OCI-M2 (cell line): ENCODE measurements at regions not wholly inside any gene's neighbourhood (a gene's known extent, or its start where the extent isn't known, plus 50 kb on each side); places are given as distances from the start of the nearest gene placed in this dataset.
"Not testable (repeated sequence)": the region's sequence is repeated elsewhere in the genome, so short reads cannot be mapped to it uniquely, and the experiment has no call there.

Experiments used
- DNase-seq: peaks from one replicate; lab custom pipeline; 2025; ENCODE audit not compliant: unreplicated experiment; lab: John Stamatoyannopoulos, UW

DNA sequence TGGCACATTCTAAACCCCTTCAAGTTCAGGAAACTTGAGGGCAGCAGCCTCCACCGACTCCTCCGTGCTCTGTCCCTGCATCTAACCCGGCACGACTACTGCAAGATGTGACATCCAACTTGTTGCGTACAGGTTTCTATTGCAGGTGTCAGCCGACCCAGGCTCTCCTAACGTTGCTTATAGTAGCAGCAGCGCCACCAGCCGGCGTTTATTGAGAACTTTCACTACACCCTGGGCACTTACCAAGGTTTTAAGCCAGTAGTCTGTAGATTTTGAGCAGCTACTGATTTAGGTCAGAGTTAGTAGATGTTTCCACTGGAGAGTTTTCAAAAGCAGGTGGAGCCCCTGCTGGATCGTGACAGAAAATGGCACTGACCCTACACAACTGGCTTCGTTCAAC lies 162.2 kb upstream of the PRKX start:
- DNase-seq: not testable (repeated sequence)

GRCh38 chrX:3872226-3872879 lies 158.9 kb upstream of the PRKX start:
- DNase-seq: not testable (repeated sequence)

GRCh38 chrX:3867067-3867831 lies 153.8 kb upstream of the PRKX start:
- not testable (repeated sequence) for DNase-seq

- DNase-seq: not testable (repeated sequence)
Observed at GRCh38 chrX:3858332-3858731, 144.9 kb upstream of the PRKX start.

DNA sequence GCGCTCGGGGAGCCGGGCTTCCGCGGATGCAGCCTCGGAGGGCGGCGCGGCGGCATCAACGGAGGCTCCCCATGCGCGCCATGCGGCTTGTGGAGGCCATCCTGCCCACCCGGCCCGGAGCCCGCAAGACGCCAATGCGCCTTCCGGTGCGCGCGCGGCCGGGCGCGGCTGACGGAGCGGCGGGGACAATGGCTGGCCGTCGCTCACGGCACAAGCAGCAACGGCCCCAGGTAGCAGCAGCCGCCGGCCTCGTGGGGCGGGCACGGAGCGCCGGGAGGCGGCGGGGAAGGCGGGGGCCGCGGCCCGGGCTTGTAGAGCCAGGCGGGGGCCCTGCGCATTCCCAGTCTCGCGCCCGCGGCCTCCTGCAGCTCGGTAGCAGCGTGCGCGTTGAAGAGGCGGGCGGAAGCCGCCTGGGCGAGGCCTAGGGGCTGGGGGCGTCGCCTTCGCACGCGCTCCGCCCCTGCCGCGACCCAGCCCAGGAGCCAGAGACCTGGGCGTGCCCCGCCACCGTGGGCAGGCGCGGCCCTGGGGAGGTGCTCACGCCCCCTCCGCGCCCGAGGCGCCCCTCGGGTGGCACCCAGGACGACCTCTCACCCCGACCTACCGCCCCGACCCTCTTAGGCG lies 130.2 kb upstream of the PRKX start:
- DNase-seq: not testable (repeated sequence)

GRCh38 chrX:3842822-3843521 lies 129.5 kb upstream of the PRKX start:
- DNase-seq: not testable (repeated sequence)

DNA sequence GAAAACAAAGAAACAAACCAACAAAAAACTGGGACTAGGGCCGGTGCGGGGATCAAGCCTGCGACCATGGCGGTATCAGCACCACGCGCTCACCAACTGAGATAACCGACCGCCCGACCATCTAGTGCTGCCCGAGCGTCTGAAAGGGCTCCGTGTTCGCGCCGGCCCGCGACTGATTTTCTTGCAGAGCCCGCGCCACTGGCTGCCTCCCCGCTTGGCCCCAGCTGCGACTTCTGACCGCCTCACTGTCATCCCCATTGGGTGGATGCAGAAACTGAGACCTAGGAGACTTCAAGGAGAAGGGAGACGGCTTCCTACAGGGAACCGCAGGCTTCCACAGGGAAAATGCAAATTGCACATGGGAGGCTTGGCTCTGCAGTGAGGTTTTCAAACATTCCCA lies 125.3 kb upstream of the PRKX start:
- not testable (repeated sequence) for DNase-seq

DNA sequence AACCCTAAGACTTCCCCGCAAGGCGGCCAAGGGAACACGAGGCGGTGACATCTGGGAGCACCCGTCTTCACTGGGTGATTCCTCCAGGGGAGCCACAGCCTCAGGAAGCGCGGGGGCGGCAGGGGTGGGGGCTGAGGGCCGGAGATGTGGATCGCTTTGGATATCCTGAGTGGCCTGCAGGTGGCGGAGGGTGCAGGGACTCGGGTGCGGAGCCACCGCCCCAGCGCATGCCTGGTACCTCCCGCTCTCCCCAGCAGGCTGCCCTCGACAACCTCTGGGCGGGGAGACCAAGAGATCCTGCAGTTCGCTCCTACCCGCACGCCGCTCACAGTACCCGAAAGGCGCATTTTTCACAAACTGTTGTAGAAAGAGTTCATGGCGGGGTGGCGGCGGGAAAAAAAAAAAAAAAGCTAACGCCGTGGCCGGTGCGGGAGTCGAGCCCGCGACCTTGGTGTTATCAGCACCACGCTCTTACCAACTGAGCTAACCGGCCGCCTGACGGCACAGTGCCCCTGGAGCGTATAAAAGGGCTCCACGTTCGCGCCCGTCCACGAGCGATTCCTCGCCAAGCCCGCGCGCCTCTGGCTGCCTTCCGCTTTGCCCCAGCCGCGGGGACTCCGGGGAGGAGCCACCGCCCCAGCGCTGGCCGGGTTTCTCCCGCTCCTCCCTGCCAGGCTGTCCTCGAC lies 124.7 kb upstream of the PRKX start:
- DNase-seq: not testable (repeated sequence)

DNA sequence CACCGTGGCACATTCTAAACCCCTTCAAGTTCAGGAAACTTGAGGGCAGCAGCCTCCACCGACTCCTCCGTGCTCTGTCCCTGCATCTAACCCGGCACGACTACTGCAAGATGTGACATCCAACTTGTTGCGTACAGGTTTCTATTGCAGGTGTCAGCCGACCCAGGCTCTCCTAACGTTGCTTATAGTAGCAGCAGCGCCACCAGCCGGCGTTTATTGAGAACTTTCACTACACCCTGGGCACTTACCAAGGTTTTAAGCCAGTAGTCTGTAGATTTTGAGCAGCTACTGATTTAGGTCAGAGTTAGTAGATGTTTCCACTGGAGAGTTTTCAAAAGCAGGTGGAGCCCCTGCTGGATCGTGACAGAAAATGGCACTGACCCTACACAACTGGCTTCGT lies 123.8 kb upstream of the PRKX start:
- DNase-seq: not testable (repeated sequence)

DNA sequence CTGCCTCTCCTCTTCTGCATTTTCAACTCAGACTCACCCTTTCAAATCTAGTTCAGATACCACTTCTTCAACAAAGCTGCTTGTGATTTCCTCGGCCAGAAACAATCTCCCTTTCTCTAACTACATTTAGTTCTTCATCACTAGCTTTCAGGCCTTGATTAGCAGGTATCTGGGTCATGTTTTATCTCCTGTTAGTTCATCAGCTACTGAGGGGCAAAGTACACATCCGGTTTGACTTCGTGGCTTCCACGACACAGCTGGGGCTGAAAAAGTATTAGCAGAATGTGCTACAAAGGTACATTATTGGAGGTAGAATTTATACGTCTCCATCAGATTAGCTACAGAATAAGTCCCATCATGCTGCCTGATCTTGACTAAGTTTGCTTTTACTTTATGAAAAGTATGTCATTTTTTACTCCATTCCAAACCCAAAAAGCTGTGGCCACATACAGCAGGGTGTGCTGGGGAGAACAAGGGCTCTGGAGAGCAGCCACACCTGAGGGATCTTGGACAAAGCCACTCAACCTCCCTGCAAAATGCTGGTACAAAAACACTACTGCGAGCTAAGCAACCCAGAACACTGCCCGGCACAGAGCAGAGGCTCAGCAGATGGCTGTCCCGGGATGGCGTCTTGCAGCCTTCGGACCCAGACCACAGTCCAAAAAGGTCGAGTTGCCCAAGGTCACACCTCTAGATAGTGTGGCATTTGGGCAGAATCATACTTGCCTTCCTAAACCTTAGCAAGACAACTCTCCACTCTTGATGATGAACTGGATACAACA lies 120.5 kb upstream of the PRKX start:
- not testable (repeated sequence) for DNase-seq

GRCh38 chrX:3830020-3830419 lies 116.6 kb upstream of the PRKX start:
- DNase-seq: not testable (repeated sequence)

- not testable (repeated sequence) for DNase-seq
Observed at GRCh38 chrX:3829041-3829531, 115.6 kb upstream of the PRKX start.

GRCh38 chrX:3828378-3829040 lies 115.1 kb upstream of the PRKX start:
- DNase-seq: not testable (repeated sequence)

DNA sequence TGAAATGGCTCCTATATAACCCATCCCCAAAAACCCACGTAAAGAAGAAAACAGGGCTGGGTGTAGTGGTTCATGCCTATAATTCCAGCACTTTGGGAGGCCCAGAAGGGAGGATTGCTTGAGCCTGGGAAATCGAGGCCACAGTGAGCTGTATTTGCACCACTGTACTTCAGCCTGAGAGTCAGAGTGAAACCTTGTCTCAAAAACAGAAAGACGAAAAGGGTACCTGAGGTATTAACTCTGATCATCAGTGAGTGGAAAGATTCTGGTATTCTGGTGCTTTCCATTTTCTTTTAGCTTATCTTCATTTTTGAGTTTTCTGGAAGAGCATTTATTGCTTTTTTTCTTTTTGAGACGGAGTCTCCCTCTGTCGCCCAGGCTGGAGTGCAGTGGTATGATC lies 110.6 kb upstream of the PRKX start:
- DNase-seq: not testable (repeated sequence)

DNA sequence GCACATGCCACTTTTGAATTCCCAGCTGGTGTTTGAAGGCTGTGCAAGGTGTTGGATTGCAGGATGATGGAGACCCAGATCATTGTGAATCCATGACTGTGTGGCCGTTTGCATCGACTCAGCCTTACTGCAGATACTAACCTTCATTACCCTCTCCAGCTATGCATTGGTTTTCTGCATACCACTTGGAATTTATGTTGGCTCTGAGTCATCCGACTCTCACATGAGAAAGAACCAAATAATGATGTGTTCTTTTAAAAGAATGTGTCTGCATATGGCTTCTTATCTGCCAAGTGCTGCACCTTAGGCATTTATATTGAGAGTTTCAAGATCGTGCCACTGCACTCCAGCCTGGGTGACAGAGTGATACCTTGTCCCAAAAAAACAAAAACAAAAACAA lies 106.7 kb upstream of the PRKX start:
- no peak for DNase-seq

GRCh38 chrX:3817480-3817879 lies 104.0 kb upstream of the PRKX start:
- DNase-seq: not testable (repeated sequence)

DNA sequence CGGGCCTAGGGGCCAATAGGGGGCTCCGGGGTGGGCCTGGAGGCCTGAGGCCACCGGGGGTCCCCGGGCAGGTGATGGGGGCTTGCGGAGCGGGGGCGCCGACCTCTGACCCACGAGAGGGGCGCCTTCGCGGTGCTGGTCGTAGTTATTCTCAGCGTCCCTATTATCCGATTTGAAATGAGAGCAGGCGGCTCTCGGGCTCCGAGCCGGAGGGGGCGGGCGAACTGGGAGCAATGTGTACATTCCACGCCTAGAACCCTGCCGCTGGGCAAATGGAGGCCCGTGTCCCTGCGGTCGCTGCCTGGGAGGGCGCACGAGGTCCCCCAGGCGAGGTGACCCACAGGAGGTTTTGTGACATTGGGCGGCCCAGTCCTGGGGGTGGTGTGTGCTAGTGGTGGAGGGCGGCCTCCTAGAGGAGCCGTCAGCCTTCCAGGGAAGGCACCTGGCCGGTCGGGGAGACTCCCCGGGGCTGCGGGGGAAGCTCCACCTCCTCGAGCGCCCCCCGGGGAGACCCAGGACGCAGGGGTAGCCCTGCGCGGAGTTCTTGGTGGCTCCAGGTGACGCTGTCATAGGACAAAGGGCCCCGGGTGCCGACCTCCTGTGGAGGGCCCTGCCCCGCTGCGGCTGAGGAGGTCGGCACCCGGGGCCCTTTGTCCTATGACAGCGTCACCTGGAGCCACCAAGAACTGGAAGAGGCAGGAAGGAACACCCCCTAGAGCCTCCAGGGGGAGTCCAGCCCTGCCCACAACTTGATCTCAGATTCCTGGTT lies 102.6 kb upstream of the PRKX start:
- DNase-seq: no peak
